Neuronal stem cell (in vitro differentiated cells): ENCODE measurements at regions not wholly inside any gene's neighbourhood (a gene's known extent, or its start where the extent isn't known, plus 50 kb on each side); places are given as distances from the start of the nearest gene placed in this dataset.
"Not testable (repeated sequence)": the region's sequence is repeated elsewhere in the genome, so short reads cannot be mapped to it uniquely, and the experiment has no call there.

ENCODE experiments used
- DNase-seq: peaks from one replicate; pipeline ENCODE4 v3.0.0-alpha.2; 2013; ENCODE audit warnings: low spot score
- H2AFZ ChIP-seq: one replicate; pipeline ENCODE4 v1.6.1; 2013; ENCODE audit warnings: mild to moderate bottlenecking, low read length, inconsistent platforms
- H2AK5ac ChIP-seq: 2 replicates; pipeline ENCODE4 v1.6.1; 2013; ENCODE audit warnings: low read depth, mild to moderate bottlenecking, inconsistent platforms, low read length, moderate library complexity, mixed read lengths
- H2BK120ac ChIP-seq: 2 replicates; pipeline ENCODE4 v1.6.1; 2013; ENCODE audit warnings: low read depth, mild to moderate bottlenecking, inconsistent platforms, low read length, moderate library complexity, mixed read lengths
- H2BK12ac ChIP-seq: one replicate; pipeline ENCODE4 v1.6.1; 2013; ENCODE audit warnings: low read length, inconsistent platforms
- H2BK15ac ChIP-seq: 2 replicates; pipeline ENCODE4 v1.6.1; 2013; ENCODE audit warnings: mild to moderate bottlenecking, low read length, inconsistent platforms, mixed read lengths
- H2BK5ac ChIP-seq: one replicate; pipeline ENCODE4 v1.6.1; 2013; ENCODE audit warnings: inconsistent platforms, mild to moderate bottlenecking, low read length, moderate library complexity
- H3K14ac ChIP-seq: one replicate; pipeline ENCODE4 v1.6.1; 2013; ENCODE audit warnings: low read length, inconsistent platforms
- H3K18ac ChIP-seq: 2 replicates; pipeline ENCODE4 v1.6.1; 2013; ENCODE audit warnings: low read length, inconsistent platforms
- H3K23ac ChIP-seq: 2 replicates; pipeline ENCODE4 v1.6.1; 2013; ENCODE audit warnings: low read depth, mild to moderate bottlenecking, mixed read lengths, low read length, inconsistent platforms; ENCODE audit not compliant: poor library complexity
- H3K27ac ChIP-seq: replicated peaks from 3 replicates; pipeline ENCODE4 v1.5.1; 2013; ENCODE audit warnings: low read length, inconsistent platforms
- H3K27me3 ChIP-seq, 3 experiments: 2 replicates each; pipeline ENCODE4 v1.6.1; 2013; ENCODE audit warnings: low read length in 3 of 3, mild to moderate bottlenecking in 2 of 3, inconsistent platforms in 1 of 3, low read depth in 1 of 3, mixed read lengths in 1 of 3, moderate library complexity in 1 of 3; ENCODE audit not compliant: control insufficient read depth in 3 of 3, insufficient read depth in 3 of 3
- H3K36me3 ChIP-seq, 2 donors: replicated peaks in 1 of 2; 2 replicates each; pipeline ENCODE4 v1.6.1; 2013; ENCODE audit warnings: low read length in 2 of 2; ENCODE audit not compliant: control insufficient read depth in 2 of 2, insufficient read depth in 2 of 2
- H3K4ac ChIP-seq: 2 replicates; pipeline ENCODE4 v1.6.1; 2013; ENCODE audit warnings: inconsistent platforms, mild to moderate bottlenecking, low read length, moderate library complexity
- H3K4me1 ChIP-seq, 2 donors: 1 replicate in 1 of 2; 2 replicates in 1 of 2; pipeline ENCODE4 v1.6.1; 2013; ENCODE audit warnings: low read length in 2 of 2, low read depth in 1 of 2; ENCODE audit not compliant: control insufficient read depth in 2 of 2, insufficient read depth in 1 of 2
- H3K4me2 ChIP-seq: one replicate; pipeline ENCODE4 v1.6.1; 2013; ENCODE audit warnings: mild to moderate bottlenecking, low read length, inconsistent platforms; ENCODE audit not compliant: insufficient read depth, poor library complexity, severe bottlenecking
- H3K4me3 ChIP-seq, 2 donors: 2 replicates each; pipeline ENCODE4 v1.5.1; 2013; ENCODE audit warnings: low read length in 2 of 2, mild to moderate bottlenecking in 2 of 2, inconsistent platforms in 1 of 2, moderate library complexity in 1 of 2
- H3K79me1 ChIP-seq: one replicate; pipeline ENCODE4 v1.6.1; 2013; ENCODE audit warnings: low read depth, mild to moderate bottlenecking, inconsistent platforms, low read length, moderate library complexity
- H3K9ac ChIP-seq: one replicate; pipeline ENCODE4 v1.6.1; 2013; ENCODE audit warnings: mild to moderate bottlenecking, low read depth, low read length, inconsistent platforms; ENCODE audit not compliant: poor library complexity
- H3K9me3 ChIP-seq, 2 donors: replicated peaks in 1 of 2; 2 replicates each; pipeline versions ENCODE3 to v1.6.1; 2013; ENCODE audit warnings: low read length in 2 of 2, mild to moderate bottlenecking in 2 of 2, inconsistent platforms in 1 of 2, low read depth in 1 of 2, mixed read lengths in 1 of 2, moderate library complexity in 1 of 2; ENCODE audit not compliant: control insufficient read depth in 2 of 2, insufficient read depth in 1 of 2
- H4K8ac ChIP-seq: one replicate; pipeline ENCODE4 v1.6.1; 2013; ENCODE audit warnings: low read depth, mild to moderate bottlenecking, inconsistent platforms, low read length, moderate library complexity
- H4K91ac ChIP-seq: one replicate; pipeline ENCODE4 v1.6.1; 2013; ENCODE audit warnings: low read length, low read depth, mild to moderate bottlenecking, inconsistent platforms; ENCODE audit not compliant: poor library complexity
- WGBS, 2 donors: extraction: QIAGEN DNeasy Blood & Tissue Kit; methylation state at CpG; one replicate each; pipeline ENCODE4 v1.1.7; 2013; ENCODE audit warnings: missing lambda C conversion rate in 2 of 2, mixed read lengths in 1 of 2; ENCODE audit not compliant: insufficient read length in 2 of 2, insufficient replicate concordance in 1 of 2; ENCODE audit errors: extremely low coverage in 2 of 2; 5-methylcytosine and 5-hydroxymethylcytosine counted together

- Histone ChIP-seq H2BK12ac (no peak overlapping the region), H3K9ac (no peak overlapping the region), H3K27ac (no peak overlapping the region), H2AK5ac (no peak overlapping the region), H3K4me2 (no peak overlapping the region), H3K18ac (no peak overlapping the region), H3K79me1 (no peaks in the 10 kb centered on the region), H2AFZ (no peak overlapping the region), H3K9me3 (no peaks in the 10 kb centered on the region), H3K4ac (no peak overlapping the region), H4K8ac (no peak overlapping the region), H3K4me1 (peaks cover 0 to 2% of the 10 kb centered on the region in 2 donors), H3K36me3 (no peaks in the 10 kb centered on the region), H2BK5ac (no peak overlapping the region), H3K23ac (no peak overlapping the region), H4K91ac (no peak overlapping the region), H3K14ac (no peak overlapping the region), H3K27me3 (no peaks in the 10 kb centered on the region), H2BK120ac (no peak overlapping the region), H2BK15ac (no peak overlapping the region), H3K4me3 (no peak overlapping the region)
- no peak for DNase-seq
- WGBS, 2 donors: no CpG with 5 or more reads among the region's 2 CpGs
Observed at GRCh38 chr1:195851804-195852203, 756.4 kb downstream of the KCNT2 start.

- DNase-seq: no peak
- H4K91ac ChIP-seq: no peak overlapping the region
- no CpG with 5 or more reads among the region's 5 CpGs for WGBS, 2 donors
Observed at GRCh38 chr1:195851016-195851601, 757.1 kb downstream of the KCNT2 start.

GRCh38 chr1:195849180-195849579, 759.1 kb downstream of the KCNT2 start:
- WGBS, 2 donors: no CpG with 5 or more reads among the region's 1 CpG
- H2AFZ ChIP-seq: no peak overlapping the region
- H2BK120ac ChIP-seq: no peak overlapping the region
- no peak overlapping the region for H2BK15ac ChIP-seq
- no peak for DNase-seq
- H4K8ac ChIP-seq: no peak overlapping the region
- H3K18ac ChIP-seq: no peak overlapping the region
- no peak overlapping the region for H2AK5ac ChIP-seq
- no peaks in the 10 kb centered on the region for H3K9me3 ChIP-seq
- no peaks in the 10 kb centered on the region for H3K36me3 ChIP-seq
- H3K4me3 ChIP-seq: no peak overlapping the region
- H3K4me2 ChIP-seq: no peak overlapping the region
- no peak overlapping the region for H3K27ac ChIP-seq
- H2BK12ac ChIP-seq: no peak overlapping the region
- H3K27me3 ChIP-seq: no peaks in the 10 kb centered on the region
- no peak overlapping the region for H3K4ac ChIP-seq
- no peak overlapping the region for H3K23ac ChIP-seq
- H3K79me1 ChIP-seq: no peaks in the 10 kb centered on the region
- peaks cover 0 to 2% of the 10 kb centered on the region in 2 donors for H3K4me1 ChIP-seq
- H3K14ac ChIP-seq: no peak overlapping the region
- no peak overlapping the region for H4K91ac ChIP-seq
- H3K9ac ChIP-seq: no peak overlapping the region
- no peak overlapping the region for H2BK5ac ChIP-seq

More at GRCh38 chr1:195851016-195851601, 757.1 kb downstream of the KCNT2 start:
- Histone ChIP-seq H3K4me2 (no peak overlapping the region), H3K27me3 (no peaks in the 10 kb centered on the region), H3K23ac (no peak overlapping the region), H2BK120ac (no peak overlapping the region), H3K4ac (no peak overlapping the region), H4K8ac (no peak overlapping the region), H2AK5ac (no peak overlapping the region), H3K27ac (no peak overlapping the region), H2BK12ac (no peak overlapping the region), H2AFZ (no peak overlapping the region), H3K79me1 (no peaks in the 10 kb centered on the region), H3K14ac (no peak overlapping the region), H3K18ac (no peak overlapping the region), H3K9me3 (no peaks in the 10 kb centered on the region), H3K4me3 (no peak overlapping the region), H2BK15ac (no peak overlapping the region), H3K9ac (no peak overlapping the region), H3K36me3 (no peaks in the 10 kb centered on the region), H2BK5ac (no peak overlapping the region), H3K4me1 (peaks cover 0 to 2% of the 10 kb centered on the region in 2 donors)

- not testable (repeated sequence) for H3K27me3 ChIP-seq, H2BK15ac ChIP-seq, H3K4ac ChIP-seq, H3K9ac ChIP-seq, H3K4me3 ChIP-seq, H2AK5ac ChIP-seq, H3K18ac ChIP-seq, H2BK5ac ChIP-seq, DNase-seq, H3K4me1 ChIP-seq, H4K91ac ChIP-seq, H3K27ac ChIP-seq, H3K36me3 ChIP-seq, H3K4me2 ChIP-seq, H4K8ac ChIP-seq, H3K23ac ChIP-seq, H3K79me1 ChIP-seq, H3K9me3 ChIP-seq, H2BK12ac ChIP-seq, H3K14ac ChIP-seq, H2BK120ac ChIP-seq
- 100% methylated on average over 1 of the region's 19 CpGs; no CpG with 5 or more reads in 1 of the 2 donors for WGBS, 2 donors
- peak overlapping the region; percentile 43 for H2AFZ ChIP-seq
Observed at GRCh38 chr1:195847957-195848875, 760.0 kb downstream of the KCNT2 start.
